Activated CD4-positive, alpha-beta T cell treated with anti-CD3 and anti-CD28 coated beads for 36 hours (primary cell): ENCODE measurements at regions not wholly inside any gene's neighbourhood (a gene's known extent, or its start where the extent isn't known, plus 50 kb on each side); places are given as distances from the start of the nearest gene placed in this dataset.

Experiments used
- ATAC-seq: fragments of 200-7000 bp; cut with Tn5 transposase; one replicate; pipeline ENCODE4 v1.10.0; 2021; ENCODE audit warnings: mild to moderate bottlenecking, moderate library complexity
- CTCF ChIA-PET: fragments of 350-600 bp; sonication (Branson Sonifier 250); formaldehyde crosslinking; loops from one replicate; lab custom pipeline; 2021; ENCODE audit warnings: antibody characterized with exemption; lab: Charles Lee
- POLR2A ChIA-PET: fragments of 350-600 bp; sonication (Branson Sonifier 250); formaldehyde crosslinking; loops from one replicate; lab custom pipeline; 2021; ENCODE audit warnings: antibody characterized with exemption, inconsistent platforms; lab: Charles Lee
- DNase-seq: peaks from one replicate; pipeline ENCODE4 v3.0.0-alpha.2; 2020
- H3K27ac Mint-ChIP-seq: one replicate; pipeline ENCODE4 v1.8.0; 2021; ENCODE audit warnings: mixed read lengths
- H3K27me3 Mint-ChIP-seq: one replicate; pipeline ENCODE4 v1.8.0; 2021; ENCODE audit warnings: mixed read lengths
- H3K36me3 Mint-ChIP-seq: one replicate; pipeline ENCODE4 v1.8.0; 2021; ENCODE audit warnings: low read depth, mixed read lengths
- H3K4me1 Mint-ChIP-seq: one replicate; pipeline ENCODE4 v1.8.0; 2021; ENCODE audit warnings: mixed read lengths
- H3K4me3 Mint-ChIP-seq: one replicate; pipeline ENCODE4 v1.8.0; 2021; ENCODE audit warnings: mild to moderate bottlenecking, moderate library complexity, mixed read lengths
- H3K9me3 Mint-ChIP-seq: one replicate; pipeline ENCODE4 v1.8.0; 2021; ENCODE audit warnings: low read depth, mixed read lengths
- intact Hi-C, 2 experiments: fragments of 100-400 bp; cut with DNase I in 1 of 2; cut with micrococcal nuclease in 1 of 2; formaldehyde crosslinking; loops; one replicate each; pipeline versions ENCODE4 v1.14.2 to v1.15.1; 2022 to 2024; cut with DNase I, micrococcal nuclease

DNA sequence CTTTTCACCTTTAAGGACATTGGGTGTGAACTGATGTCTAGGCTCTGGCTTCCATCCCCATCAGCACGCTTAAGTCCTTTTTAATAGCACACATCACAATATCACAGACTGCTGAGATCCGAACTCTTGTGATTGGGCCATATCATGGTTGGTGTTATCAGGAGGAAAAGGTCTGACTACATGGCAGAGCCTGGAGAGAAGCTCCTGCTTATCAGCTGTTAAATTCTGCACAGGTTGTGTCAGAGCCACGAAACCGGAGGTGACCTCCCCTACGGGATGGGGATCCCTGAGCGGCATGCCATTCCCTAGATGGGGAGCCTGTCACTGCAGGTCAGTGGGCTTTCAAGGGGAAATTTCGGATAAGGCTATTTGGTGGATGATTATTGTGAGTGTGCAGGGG is 182.4 kb downstream of the INHBA start:
- no peak for ATAC-seq
- no peak for DNase-seq
- CTCF ChIA-PET = no interaction called here
- Mint-ChIP-seq H3K27me3 (peaks cover 2% of the 10 kb centered on the region), H3K4me3 (no peak overlapping the region), H3K4me1 (no peaks in the 10 kb centered on the region), H3K27ac (no peak overlapping the region), H3K9me3 (peaks cover 16% of the 10 kb centered on the region), H3K36me3 (no peaks in the 10 kb centered on the region)
- intact Hi-C loops = no loop called here
- POLR2A ChIA-PET = no interaction called here

DNA sequence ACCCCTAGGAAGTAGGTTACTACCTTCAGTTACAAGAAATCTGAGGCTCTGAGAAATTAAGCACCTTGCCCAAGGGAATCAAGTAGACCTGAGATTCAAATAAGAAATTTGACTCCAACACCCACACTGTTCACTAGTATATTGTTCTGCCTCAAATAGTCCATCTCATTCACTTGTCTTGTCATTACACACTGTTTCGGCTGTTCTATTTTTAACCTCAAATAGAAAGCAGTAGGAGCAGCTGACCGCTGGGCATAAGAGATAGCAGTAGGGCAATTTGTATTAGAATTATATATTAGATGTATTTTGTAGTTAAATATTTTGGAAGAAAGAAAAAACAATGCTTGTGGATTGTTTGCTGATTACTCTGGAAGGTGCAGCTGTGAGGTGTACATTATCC is 185.1 kb downstream of the INHBA start:
- H3K27ac Mint-ChIP-seq = no peak overlapping the region
- CTCF ChIA-PET = no interaction called here
- DNase-seq (no peak), ATAC-seq (no peak)
- H3K9me3 Mint-ChIP-seq = peaks cover 9% of the 10 kb centered on the region
- POLR2A ChIA-PET = no interaction called here
- no peaks in the 10 kb centered on the region for H3K36me3 Mint-ChIP-seq
- H3K4me3 Mint-ChIP-seq = no peak overlapping the region
- H3K27me3 Mint-ChIP-seq = peaks cover 2% of the 10 kb centered on the region
- intact Hi-C loops = no loop called here
- H3K4me1 Mint-ChIP-seq = no peaks in the 10 kb centered on the region

DNA sequence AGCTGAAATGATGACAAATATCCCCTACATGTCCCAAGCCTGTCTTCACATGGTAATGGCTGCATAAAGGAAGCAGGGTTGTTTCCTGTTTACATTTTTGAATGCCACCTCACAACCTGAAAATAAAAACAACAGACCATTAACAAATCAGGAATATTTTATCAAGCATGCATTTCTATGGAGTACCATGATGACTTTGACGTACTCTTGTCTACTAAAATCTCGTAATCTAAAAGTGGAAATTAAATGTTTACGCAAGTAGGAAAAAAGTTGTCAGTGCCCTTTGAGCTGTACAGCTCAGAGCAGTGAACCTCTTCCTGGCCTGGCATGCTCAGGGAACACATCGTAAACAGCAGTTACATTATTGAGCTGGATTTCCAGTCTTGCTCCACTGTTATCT is 194.1 kb downstream of the INHBA start:
- DNase-seq = no peak
- H3K9me3 Mint-ChIP-seq = peaks cover 7% of the 10 kb centered on the region
- no peaks in the 10 kb centered on the region for H3K27me3 Mint-ChIP-seq
- intact Hi-C loops = no loop called here
- H3K36me3 Mint-ChIP-seq = no peaks in the 10 kb centered on the region
- no peak for ATAC-seq
- no peak overlapping the region for H3K4me3 Mint-ChIP-seq
- no peaks in the 10 kb centered on the region for H3K4me1 Mint-ChIP-seq
- no peak overlapping the region for H3K27ac Mint-ChIP-seq
- ChIA-PET CTCF (interaction anchor here (0.9 kb wide), 1 partner anchor 82 kb away, joined by 3 read pairs; no protein-coding TSS in a partner anchor), POLR2A (no interaction called here)

DNA sequence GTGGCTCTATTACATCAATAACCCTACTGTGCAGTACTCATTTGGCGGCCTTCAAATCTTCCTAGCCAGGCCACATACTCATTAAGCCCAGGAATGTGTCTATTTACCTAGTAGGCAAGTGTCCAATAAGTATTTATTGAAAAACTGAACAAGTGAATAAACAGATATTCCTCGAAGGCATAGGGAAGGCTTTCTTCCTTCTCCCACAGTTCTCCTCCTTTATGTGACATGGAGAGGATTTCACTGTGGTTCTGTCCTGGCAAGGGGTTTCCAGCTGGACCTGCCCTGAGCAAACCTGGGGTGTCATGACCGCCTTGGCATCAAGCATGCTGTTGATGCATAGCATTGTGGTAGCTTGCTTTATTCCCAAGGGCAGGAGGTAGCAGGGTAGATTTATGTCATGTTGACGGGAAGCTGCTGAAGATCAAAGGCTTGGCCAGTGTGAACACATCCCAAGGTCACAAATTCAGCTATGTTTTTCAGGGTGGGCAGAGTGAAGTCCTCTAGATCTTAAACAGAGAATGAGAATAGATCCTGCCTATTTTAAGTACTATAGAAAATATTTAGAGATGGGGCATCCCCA is 195.1 kb downstream of the INHBA start:
- H3K27ac Mint-ChIP-seq = no peak overlapping the region
- CTCF ChIA-PET = no interaction called here
- DNase-seq = no peak

DNA sequence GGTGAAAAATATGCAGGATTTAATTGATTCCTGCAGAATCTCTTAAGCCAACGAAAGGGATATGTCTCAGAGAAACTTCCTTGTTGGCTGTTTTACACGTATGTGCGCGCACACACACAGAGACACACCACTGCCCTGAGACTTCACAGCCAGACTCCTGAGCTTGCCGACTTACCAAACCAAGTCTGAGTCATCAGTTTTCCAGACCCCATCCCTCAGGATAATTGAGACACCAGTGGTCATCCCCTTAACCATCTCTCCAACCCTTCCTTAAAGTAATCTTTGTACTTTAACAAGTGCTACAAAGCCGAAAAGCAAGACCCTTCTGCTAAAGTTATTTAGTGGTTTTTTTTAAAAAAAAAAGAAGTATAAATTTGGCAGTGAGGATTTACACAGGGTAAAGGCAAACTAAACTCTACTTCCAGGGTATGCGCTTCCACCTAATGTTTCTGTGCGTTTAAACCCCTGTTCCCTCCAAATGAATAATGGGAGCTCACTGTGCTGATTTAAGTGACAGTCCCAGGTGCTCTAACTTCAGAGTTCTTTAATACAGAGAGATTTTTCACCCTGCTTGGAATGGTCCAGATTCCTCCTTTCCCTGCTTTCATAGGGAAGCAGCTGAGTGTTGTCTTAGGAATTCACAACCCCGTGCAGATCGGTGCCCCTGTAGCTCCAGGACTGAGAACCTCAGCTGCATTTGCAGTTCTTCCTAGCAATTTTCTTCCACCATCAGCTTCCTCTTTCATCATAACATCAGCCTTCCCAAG is 198.5 kb downstream of the INHBA start:
- Mint-ChIP-seq H3K27ac (no peak overlapping the region), H3K4me1 (no peaks in the 10 kb centered on the region), H3K9me3 (peaks cover 4% of the 10 kb centered on the region), H3K36me3 (no peaks in the 10 kb centered on the region), H3K4me3 (no peak overlapping the region), H3K27me3 (no peaks in the 10 kb centered on the region)
- DNase-seq (no peak), ATAC-seq (no peak)
- intact Hi-C loops = no loop called here
- ChIA-PET POLR2A (no interaction called here), CTCF (no interaction called here)

More for the DNA sequence above, 195.1 kb downstream of the INHBA start:
- no peak for ATAC-seq
- Mint-ChIP-seq H3K9me3 (peaks cover 5% of the 10 kb centered on the region), H3K27me3 (no peaks in the 10 kb centered on the region), H3K36me3 (no peaks in the 10 kb centered on the region), H3K4me3 (no peak overlapping the region), H3K4me1 (no peaks in the 10 kb centered on the region)
- intact Hi-C loops = no loop called here
- POLR2A ChIA-PET = no interaction called here

DNA sequence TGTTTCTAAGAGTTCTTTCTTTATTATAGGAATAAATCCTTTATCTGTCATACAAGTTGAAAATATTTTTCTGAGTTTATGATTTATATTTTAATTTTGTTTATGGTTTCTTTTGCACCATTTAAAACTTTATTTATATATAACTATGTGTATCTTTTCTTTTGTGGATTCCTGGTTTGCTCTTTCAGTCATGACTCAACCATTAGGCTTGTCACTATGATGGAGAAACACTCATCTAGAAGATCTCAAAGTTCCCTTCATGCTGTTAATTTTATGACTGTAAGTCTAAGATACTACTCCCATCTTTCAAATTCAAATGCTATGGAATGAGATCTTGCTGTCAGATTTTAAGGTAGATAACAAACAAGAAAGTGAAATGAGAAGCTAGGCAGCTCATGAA is 199.5 kb downstream of the INHBA start:
- no peak overlapping the region for H3K4me3 Mint-ChIP-seq
- CTCF ChIA-PET = no interaction called here
- no peaks in the 10 kb centered on the region for H3K4me1 Mint-ChIP-seq
- ATAC-seq = no peak
- intact Hi-C loops = no loop called here
- H3K27me3 Mint-ChIP-seq = no peaks in the 10 kb centered on the region
- peaks cover 6% of the 10 kb centered on the region for H3K9me3 Mint-ChIP-seq
- POLR2A ChIA-PET = no interaction called here
- H3K36me3 Mint-ChIP-seq = no peaks in the 10 kb centered on the region
- no peak for DNase-seq
- H3K27ac Mint-ChIP-seq = no peak overlapping the region

DNA sequence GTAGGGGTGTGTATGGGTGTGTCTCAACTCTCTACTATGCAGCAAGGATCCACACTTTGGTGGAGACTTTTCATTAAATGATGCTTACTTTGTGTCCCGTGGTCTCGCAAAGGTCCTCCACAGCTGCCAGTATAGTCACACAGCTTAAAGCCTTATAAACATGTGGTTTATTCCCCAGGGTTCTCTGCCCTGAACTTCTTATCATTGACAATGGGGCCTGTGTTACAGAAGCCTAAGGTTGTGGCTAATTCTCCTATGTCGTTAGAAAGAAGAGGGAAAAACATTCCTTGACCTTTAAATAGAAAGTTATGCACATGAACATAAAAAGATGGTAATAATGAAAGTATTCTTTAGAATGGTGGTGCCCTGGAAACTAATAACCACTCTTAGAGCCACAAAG is 201.4 kb downstream of the INHBA start:
- intact Hi-C loops = no loop called here
- ChIA-PET CTCF (no interaction called here), POLR2A (no interaction called here)

DNA sequence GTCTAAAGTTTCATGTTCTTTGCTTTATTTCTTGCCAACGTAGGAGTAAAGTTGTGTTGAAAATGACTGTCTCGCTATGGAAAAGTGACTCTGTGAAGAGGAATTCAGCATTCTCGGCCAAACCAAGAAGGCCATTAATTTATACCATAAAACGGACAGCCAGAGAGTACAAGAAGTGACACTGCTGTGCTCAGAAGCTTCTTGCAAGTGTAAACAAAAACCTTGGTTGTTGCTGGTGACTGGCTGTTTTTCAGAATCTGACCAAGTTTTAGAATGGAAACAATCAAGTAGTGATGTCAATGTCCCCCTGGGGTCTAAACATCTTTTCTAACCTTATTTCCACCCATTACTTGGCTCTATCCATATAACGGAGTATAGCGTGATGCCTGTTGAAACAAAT is 201.9 kb downstream of the INHBA start:
- H3K27me3 Mint-ChIP-seq = no peaks in the 10 kb centered on the region
- peaks cover 8% of the 10 kb centered on the region for H3K9me3 Mint-ChIP-seq
- POLR2A ChIA-PET = no interaction called here
- ATAC-seq (no peak), DNase-seq (no peak)
- H3K4me1 Mint-ChIP-seq = no peaks in the 10 kb centered on the region
- CTCF ChIA-PET = no interaction called here
- no peak overlapping the region for H3K4me3 Mint-ChIP-seq
- H3K27ac Mint-ChIP-seq = no peak overlapping the region
- intact Hi-C loops = no loop called here
- no peaks in the 10 kb centered on the region for H3K36me3 Mint-ChIP-seq

More for the DNA sequence above, 201.4 kb downstream of the INHBA start:
- Mint-ChIP-seq H3K36me3 (no peaks in the 10 kb centered on the region), H3K27ac (no peak overlapping the region), H3K4me3 (no peak overlapping the region), H3K4me1 (no peaks in the 10 kb centered on the region), H3K27me3 (no peaks in the 10 kb centered on the region), H3K9me3 (peaks cover 8% of the 10 kb centered on the region)
- ATAC-seq (no peak), DNase-seq (no peak)

DNA sequence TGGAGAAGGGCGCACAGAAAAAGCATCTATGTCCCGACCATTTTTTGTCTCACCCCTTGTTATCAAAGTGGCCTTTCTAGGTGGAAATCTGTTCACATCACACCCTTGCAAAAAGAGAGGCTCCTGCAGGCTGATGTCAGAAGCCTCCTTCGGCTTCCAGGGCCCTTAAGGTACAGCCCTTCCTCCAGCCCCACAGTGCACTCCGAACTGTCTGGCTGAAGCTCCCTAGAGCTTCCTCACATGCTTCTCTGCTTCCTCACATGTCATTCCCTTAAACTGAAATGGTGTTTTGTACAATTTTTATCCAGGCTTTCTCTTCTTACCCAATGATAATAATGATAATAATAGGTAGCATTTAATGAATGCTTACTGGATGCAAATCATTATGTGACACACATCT is 210.3 kb downstream of the INHBA start:
- DNase-seq (no peak), ATAC-seq (no peak)
- Mint-ChIP-seq H3K27ac (no peak overlapping the region), H3K4me1 (no peaks in the 10 kb centered on the region), H3K27me3 (no peaks in the 10 kb centered on the region), H3K36me3 (no peaks in the 10 kb centered on the region), H3K4me3 (no peak overlapping the region), H3K9me3 (peaks cover 2% of the 10 kb centered on the region)
- ChIA-PET POLR2A (no interaction called here), CTCF (no interaction called here)
- intact Hi-C loops = no loop called here

DNA sequence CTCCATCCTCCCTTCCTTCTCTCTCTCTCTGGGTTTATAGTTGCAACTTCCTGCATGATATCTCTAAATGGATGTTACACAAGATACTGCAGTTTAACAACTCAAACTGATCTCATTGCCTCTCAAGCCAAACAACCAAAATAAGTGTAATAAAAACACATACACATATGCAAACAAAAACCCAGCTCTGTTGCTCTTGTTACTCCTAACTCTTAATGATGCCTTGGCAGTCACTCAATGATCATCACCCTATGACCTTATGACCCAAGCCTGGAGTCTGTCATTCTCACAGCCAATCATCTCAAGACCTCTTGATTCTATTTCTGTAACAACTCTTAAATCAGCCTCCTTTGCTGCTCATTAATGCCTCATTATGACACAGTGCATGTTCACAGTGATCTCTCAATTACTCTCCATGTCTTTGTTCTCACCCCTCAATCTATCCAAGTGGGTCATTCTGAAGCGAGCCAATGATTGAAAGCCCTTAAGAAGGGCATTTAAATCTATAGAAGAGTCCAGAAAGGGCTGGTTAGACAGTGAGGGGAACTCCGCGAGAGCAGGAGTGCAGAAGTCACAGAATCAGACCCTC is 210.9 kb downstream of the INHBA start:
- POLR2A ChIA-PET = no interaction called here
- ATAC-seq = no peak

DNA sequence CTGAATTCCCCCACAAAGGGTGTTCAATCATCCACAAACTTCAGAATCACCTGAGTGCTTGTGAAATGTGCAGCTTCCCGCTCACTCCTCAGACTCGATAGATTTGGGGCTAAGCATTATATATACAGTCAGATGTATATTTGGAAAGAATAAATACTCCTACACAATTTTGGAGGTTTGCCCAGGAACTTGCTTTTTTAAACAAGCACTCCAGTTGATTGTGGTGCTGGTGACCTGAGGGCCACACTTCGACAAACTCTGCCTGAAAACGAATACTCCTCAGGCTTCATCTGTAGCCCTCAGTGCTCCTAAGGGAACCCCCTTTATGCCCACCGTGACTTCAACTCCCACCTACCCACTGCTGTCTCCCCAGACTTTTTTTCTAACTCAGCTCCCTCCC is 211.6 kb downstream of the INHBA start:
- ATAC-seq (no peak), DNase-seq (no peak)
- Mint-ChIP-seq H3K27ac (no peak overlapping the region), H3K27me3 (no peaks in the 10 kb centered on the region), H3K9me3 (no peaks in the 10 kb centered on the region), H3K4me3 (no peak overlapping the region), H3K4me1 (no peaks in the 10 kb centered on the region), H3K36me3 (no peaks in the 10 kb centered on the region)
- intact Hi-C loops = no loop called here
- CTCF ChIA-PET = no interaction called here
- POLR2A ChIA-PET = no interaction called here

More for the DNA sequence above, 210.9 kb downstream of the INHBA start:
- Mint-ChIP-seq H3K27ac (no peak overlapping the region), H3K27me3 (no peaks in the 10 kb centered on the region), H3K4me3 (no peak overlapping the region), H3K36me3 (no peaks in the 10 kb centered on the region), H3K4me1 (no peaks in the 10 kb centered on the region), H3K9me3 (peaks cover under 1% of the 10 kb centered on the region)
- CTCF ChIA-PET = no interaction called here
- intact Hi-C loops = no loop called here
- DNase-seq = no peak

DNA sequence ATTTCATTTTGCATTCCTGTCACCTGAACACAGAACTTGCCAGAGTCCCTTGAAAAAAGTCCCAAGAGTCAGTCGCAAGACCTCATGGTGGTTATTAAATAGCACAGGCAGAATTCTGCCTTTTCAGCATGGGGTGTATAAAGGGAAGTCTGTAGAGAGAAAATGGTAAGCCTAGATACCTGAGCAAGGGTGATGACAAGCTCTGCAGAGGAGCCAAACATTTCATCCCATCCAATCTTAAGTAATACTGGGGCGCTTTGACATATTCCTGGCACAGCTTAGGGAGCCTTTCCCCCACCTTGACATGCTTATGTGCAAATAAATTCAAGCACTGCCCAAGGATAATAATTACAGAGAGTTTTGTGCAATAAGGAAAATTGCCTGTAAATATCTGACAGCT is 213.0 kb downstream of the INHBA start:
- no peak overlapping the region for H3K27ac Mint-ChIP-seq
- H3K4me3 Mint-ChIP-seq = no peak overlapping the region
- H3K9me3 Mint-ChIP-seq = no peaks in the 10 kb centered on the region
- H3K4me1 Mint-ChIP-seq = no peaks in the 10 kb centered on the region
- intact Hi-C loops = no loop called here
- H3K27me3 Mint-ChIP-seq = no peaks in the 10 kb centered on the region
- no peak for DNase-seq
- no peaks in the 10 kb centered on the region for H3K36me3 Mint-ChIP-seq
- no peak for ATAC-seq
- CTCF ChIA-PET = no interaction called here
- POLR2A ChIA-PET = no interaction called here
